HCT116 (cell line): ENCODE measurements at regions not wholly inside any gene's neighbourhood (a gene's known extent, or its start where the extent isn't known, plus 50 kb on each side); places are given as distances from the start of the nearest gene placed in this dataset.
"Not testable (repeated sequence)": the region's sequence is repeated elsewhere in the genome, so short reads cannot be mapped to it uniquely, and the experiment has no call there.

Experiments used
- CTCF ChIP-seq, 3 experiments: fragments of 200-600 bp in 1 of 3; sonication (generic) in 1 of 3; IDR thresholded peaks in 2 of 3; conservative IDR thresholded peaks in 1 of 3; 2 replicates each; pipeline ENCODE4 v1.5.1; 2012 to 2017; ENCODE audit warnings: low read depth in 2 of 3, low read length in 2 of 3, antibody characterized with exemption in 1 of 3, borderline replicate concordance in 1 of 3, control low read depth in 1 of 3, mild to moderate bottlenecking in 1 of 3, mixed read lengths in 1 of 3, mixed run types in 1 of 3, moderate library complexity in 1 of 3; ENCODE audit not compliant: insufficient read depth in 1 of 3
- POLR2A ChIP-seq: IDR thresholded peaks from 2 replicates; pipeline ENCODE4 v1.7.0; 2011; ENCODE audit warnings: borderline replicate concordance; ENCODE audit not compliant: insufficient read depth, insufficient read length; ENCODE audit errors: extremely low read depth

DNA sequence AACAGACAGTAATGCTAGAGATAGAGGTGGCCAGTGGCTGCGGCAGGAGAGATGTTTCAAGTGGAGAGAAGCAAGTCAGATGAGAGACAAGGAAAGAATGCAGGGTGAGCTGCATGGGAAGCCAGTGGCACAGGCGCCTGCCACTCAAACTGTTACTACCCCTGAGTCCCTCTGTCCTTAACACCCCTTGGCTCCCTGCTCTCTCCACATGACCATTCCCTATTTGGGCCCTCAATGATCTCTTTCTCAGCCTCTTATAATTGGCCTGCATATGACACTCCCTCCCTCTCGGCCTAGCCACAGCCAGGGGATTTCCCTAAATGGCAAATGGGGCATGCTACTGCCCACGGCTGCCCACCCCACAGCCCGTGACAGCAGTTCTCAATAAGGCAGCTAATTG lies 897.6 kb downstream of the TUBA3C start:
- TF ChIP-seq POLR2A; CTCF (IDR thresholded peaks at IDR 0.05 in 2 of 3, conservative IDR thresholded peaks at IDR 0.05 in 1 of 3; ENCODE audit: borderline replicate concordance in 1 of 3, insufficient read depth in 1 of 3, low read depth in 2 of 3, low read length in 2 of 3): not testable (repeated sequence)
